ENCODE measurements at regions not wholly inside any gene's neighbourhood (a gene's known extent, or its start where the extent isn't known, plus 50 kb on each side); places are given as distances from the start of the nearest gene placed in this dataset.

DNA sequence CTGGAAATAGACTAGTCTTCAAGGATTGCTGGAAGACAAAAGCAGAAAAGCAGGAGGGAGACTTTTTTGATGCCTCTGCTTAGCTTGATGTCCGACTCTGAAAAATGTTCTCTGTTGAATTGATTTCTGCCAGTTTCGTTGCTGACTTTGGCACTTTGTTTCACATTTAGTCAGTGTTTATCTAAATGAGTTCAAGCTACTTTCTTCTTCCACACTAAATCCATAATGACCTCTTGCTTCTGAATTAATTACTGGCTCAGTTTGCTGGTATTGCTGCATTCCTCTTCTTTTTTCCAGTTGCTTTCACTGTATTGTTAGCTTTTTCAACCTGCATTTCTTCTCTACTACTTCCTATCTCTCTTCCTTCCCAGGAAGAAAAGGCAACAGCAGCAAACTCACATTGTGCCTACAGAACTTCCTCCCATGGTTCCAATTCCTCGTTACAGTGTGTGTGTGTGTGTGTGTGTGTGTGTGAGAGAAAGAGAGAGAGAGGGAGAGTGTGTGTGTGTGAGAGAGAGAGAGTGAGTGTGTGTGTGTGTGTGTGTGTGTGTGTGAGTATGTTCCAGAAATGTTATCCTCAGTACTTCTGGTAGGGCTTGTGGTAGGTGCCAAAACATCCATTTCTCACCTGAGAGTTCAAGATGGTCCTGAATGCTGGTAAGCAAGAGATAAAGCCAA is 234.8 kb downstream of the CSNK1G3 start:
- no peak overlapping the region for H2AFZ ChIP-seq (ENCODE audit: low read depth, low read length)
- CTCF ChIA-PET (ENCODE audit: low intra/inter-chr PET ratio), result no interaction called here
- no peak overlapping the region for H3K4me2 ChIP-seq (ENCODE audit: insufficient read depth, low read length)
- POLR2A ChIA-PET, result no interaction called here
- H3K4me1 ChIP-seq (replicated peaks in 1 of 2; ENCODE audit: control insufficient read depth in 2 of 2, insufficient read depth in 2 of 2, low read length in 2 of 2), result no peaks in the 10 kb centered on the region
- TF ChIP-seq ZNF707 (CRISPR knock-in tag; conservative IDR thresholded peaks at IDR 0.05) (no peak), CHD2 (IDR thresholded peaks at IDR 0.05; ENCODE audit: low read depth, low read length) (no peak), KAT8 (IDR thresholded peaks at IDR 0.05; ENCODE audit: low read depth) (no peak)
- H4K20me1 ChIP-seq (replicated peaks; ENCODE audit: control insufficient read depth, insufficient read depth, low read length), result no peaks in the 10 kb centered on the region
- DNase-seq (ENCODE audit: extremely low read depth in 1 of 4, low spot score in 3 of 4) (no peak), ATAC-seq (no peak), FAIRE-seq (no peak)
- WGBS (ENCODE audit: insufficient coverage, low coverage, missing lambda C conversion rate), result 0% methylated on average over 2 of the region's 3 CpGs
- no peak overlapping the region for H3K9ac ChIP-seq (ENCODE audit: insufficient read depth in 1 of 2, low read depth in 2 of 2, low read length in 2 of 2)
- no peaks in the 10 kb centered on the region for H3K9me1 ChIP-seq (ENCODE audit: control insufficient read depth, insufficient read depth, low read length)
- no peak overlapping the region for H3K27ac ChIP-seq (ENCODE audit: extremely low read depth, low read depth, low read length)
- H3K4me3 ChIP-seq, result no peak overlapping the region
- no peaks in the 10 kb centered on the region for H3K9me3 ChIP-seq (replicated peaks; ENCODE audit: control insufficient read depth, insufficient read depth, low read depth, low read length)
- H3K27me3 ChIP-seq (ENCODE audit: control insufficient read depth in 2 of 2, insufficient read depth in 2 of 2, low read length in 2 of 2), result no peaks in the 10 kb centered on the region
- no TSS peak for BruUV-seq (replicated peaks)
- in situ Hi-C loops (cut with MboI) (no loop called here), intact Hi-C loops (cut with micrococcal nuclease) (no loop called here)
- H3K79me2 ChIP-seq (ENCODE audit: control insufficient read depth, insufficient read depth, low read length), result no peaks in the 10 kb centered on the region
- H3K36me3 ChIP-seq (ENCODE audit: control insufficient read depth, insufficient read depth, low read length), result no peaks in the 10 kb centered on the region

- Histone ChIP-seq H4K20me1 (replicated peaks; ENCODE audit: control insufficient read depth, insufficient read depth, low read length) (no peaks in the 10 kb centered on the region), H3K79me2 (ENCODE audit: control insufficient read depth, insufficient read depth, low read length) (no peaks in the 10 kb centered on the region), H3K36me3 (ENCODE audit: control insufficient read depth, insufficient read depth, low read length) (no peaks in the 10 kb centered on the region), H3K4me1 (replicated peaks in 1 of 2; ENCODE audit: control insufficient read depth in 2 of 2, insufficient read depth in 2 of 2, low read length in 2 of 2) (no peaks in the 10 kb centered on the region), H3K9me1 (ENCODE audit: control insufficient read depth, insufficient read depth, low read length) (no peaks in the 10 kb centered on the region), H3K9ac (ENCODE audit: insufficient read depth in 1 of 2, low read depth in 2 of 2, low read length in 2 of 2) (no peak overlapping the region), H3K27me3 (ENCODE audit: control insufficient read depth in 2 of 2, insufficient read depth in 2 of 2, low read length in 2 of 2) (no peaks in the 10 kb centered on the region), H2AFZ (ENCODE audit: low read depth, low read length) (no peak overlapping the region), H3K4me2 (ENCODE audit: insufficient read depth, low read length) (no peak overlapping the region), H3K27ac (ENCODE audit: extremely low read depth, low read depth, low read length) (no peak overlapping the region), H3K9me3 (replicated peaks; ENCODE audit: control insufficient read depth, insufficient read depth, low read depth, low read length) (no peaks in the 10 kb centered on the region), H3K4me3 (no peak overlapping the region)
- ChIA-PET CTCF (ENCODE audit: low intra/inter-chr PET ratio) (no interaction called here), POLR2A (no interaction called here)
- BruUV-seq (replicated peaks), result no TSS peak
- in situ Hi-C loops (cut with MboI) (no loop called here), intact Hi-C loops (cut with micrococcal nuclease) (no loop called here)
- no peak for DNase-seq (ENCODE audit: extremely low read depth in 1 of 4, low spot score in 3 of 4)
- no peak for FAIRE-seq
- ATAC-seq, result no peak
- WGBS (ENCODE audit: insufficient coverage, low coverage, missing lambda C conversion rate), result 0% methylated on average over 1 of the region's 1 CpG
- TF ChIP-seq HIVEP1 (CRISPR knock-in tag; IDR thresholded peaks at IDR 0.05) (no peak), FUS (optimal IDR thresholded peaks at IDR 0.05; ENCODE audit: low read depth, low read length) (no peak), RBM34 (IDR thresholded peaks at IDR 0.05; ENCODE audit: borderline replicate concordance, insufficient read depth, low read length) (no peak), SRF (CRISPR knock-in tag; IDR thresholded peaks at IDR 0.05) (no peak), ZBTB26 (CRISPR knock-in tag; IDR thresholded peaks at IDR 0.05) (no peak), HNRNPLL (IDR thresholded peaks at IDR 0.05; ENCODE audit: low read depth, low read length, poor library complexity, severe bottlenecking) (no peak), HCFC1 (IDR thresholded peaks at IDR 0.05; ENCODE audit: low read depth, low read length) (no peak), GTF2E2 (tag; IDR thresholded peaks at IDR 0.05) (no peak), ESRRB (CRISPR knock-in tag; IDR thresholded peaks at IDR 0.05; ENCODE audit: borderline replicate concordance) (no peak)
- TF ChIP-seq, protein P1, sequence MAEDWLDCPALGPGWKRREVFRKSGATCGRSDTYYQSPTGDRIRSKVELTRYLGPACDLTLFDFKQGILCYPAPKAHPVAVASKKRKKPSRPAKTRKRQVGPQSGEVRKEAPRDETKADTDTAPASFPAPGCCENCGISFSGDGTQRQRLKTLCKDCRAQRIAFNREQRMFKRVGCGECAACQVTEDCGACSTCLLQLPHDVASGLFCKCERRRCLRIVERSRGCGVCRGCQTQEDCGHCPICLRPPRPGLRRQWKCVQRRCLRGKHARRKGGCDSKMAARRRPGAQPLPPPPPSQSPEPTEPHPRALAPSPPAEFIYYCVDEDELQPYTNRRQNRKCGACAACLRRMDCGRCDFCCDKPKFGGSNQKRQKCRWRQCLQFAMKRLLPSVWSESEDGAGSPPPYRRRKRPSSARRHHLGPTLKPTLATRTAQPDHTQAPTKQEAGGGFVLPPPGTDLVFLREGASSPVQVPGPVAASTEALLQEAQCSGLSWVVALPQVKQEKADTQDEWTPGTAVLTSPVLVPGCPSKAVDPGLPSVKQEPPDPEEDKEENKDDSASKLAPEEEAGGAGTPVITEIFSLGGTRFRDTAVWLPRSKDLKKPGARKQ (CRISPR knock-in tag; IDR thresholded peaks at IDR 0.05), result no peak
Observed at GRCh38 chr5:123743990-123744583, 232.1 kb downstream of the CSNK1G3 start.

Measured in K562 (cell line).